IPS-NIHi7 (cell line): ENCODE measurements at regions not wholly inside any gene's neighbourhood (a gene's known extent, or its start where the extent isn't known, plus 50 kb on each side); places are given as distances from the start of the nearest gene placed in this dataset.
"Not testable (repeated sequence)": the region's sequence is repeated elsewhere in the genome, so short reads cannot be mapped to it uniquely, and the experiment has no call there.

Experiments used
- DNase-seq: peaks from one replicate; pipeline ENCODE4 v3.0.0; 2012; ENCODE audit warnings: mixed read lengths; ENCODE audit errors: extremely low spot score

- DNase-seq = not testable (repeated sequence)
Observed at GRCh38 chr4:67412153-67412712, 133.1 kb downstream of the CENPC start.

GRCh38 chr4:67403342-67403741, 142.0 kb downstream of the CENPC start:
- DNase-seq = no peak

GRCh38 chr4:67401902-67402301, 143.4 kb downstream of the CENPC start:
- no peak for DNase-seq

GRCh38 chr4:67397931-67398330, 147.4 kb downstream of the CENPC start:
- no peak for DNase-seq

- no peak for DNase-seq
Observed at GRCh38 chr4:67397031-67397430, 148.3 kb downstream of the CENPC start.

GRCh38 chr4:67396008-67396407, 149.3 kb downstream of the CENPC start:
- DNase-seq = no peak

GRCh38 chr4:67394879-67395278, 150.4 kb downstream of the CENPC start:
- DNase-seq = no peak

- DNase-seq = no peak
Observed at GRCh38 chr4:67393699-67394281, 151.5 kb downstream of the CENPC start.

GRCh38 chr4:67393007-67393406, 152.3 kb downstream of the CENPC start:
- DNase-seq = no peak

- DNase-seq = not testable (repeated sequence)
Observed at GRCh38 chr4:67381406-67381804, 163.9 kb downstream of the CENPC start.

- not testable (repeated sequence) for DNase-seq
Observed at GRCh38 chr4:67380702-67381405, 164.4 kb downstream of the CENPC start.

GRCh38 chr4:67380154-67380553, 165.1 kb downstream of the CENPC start:
- DNase-seq = no peak

- DNase-seq = no peak
Observed at GRCh38 chr4:67375291-67375690, 170.0 kb downstream of the CENPC start.

GRCh38 chr4:67371615-67372014, 173.7 kb downstream of the CENPC start:
- no peak for DNase-seq

GRCh38 chr4:67366311-67366861, 178.9 kb downstream of the CENPC start:
- DNase-seq = no peak

GRCh38 chr4:67365661-67366245, 179.6 kb downstream of the CENPC start:
- DNase-seq = no peak

GRCh38 chr4:67355806-67356205, 189.5 kb downstream of the CENPC start:
- no peak for DNase-seq

- no peak for DNase-seq
Observed at GRCh38 chr4:67346654-67347053, 198.6 kb downstream of the CENPC start.

- no peak for DNase-seq
Observed at GRCh38 chr4:67344594-67345380, 200.5 kb downstream of the CENPC start.

GRCh38 chr4:67343199-67343598, 202.1 kb downstream of the CENPC start:
- no peak for DNase-seq

GRCh38 chr4:67342291-67342690, 203.0 kb downstream of the CENPC start:
- no peak for DNase-seq

GRCh38 chr4:67333664-67334063, 211.6 kb downstream of the CENPC start:
- no peak for DNase-seq
